ENCODE measurements at regions not wholly inside any gene's neighbourhood (a gene's known extent, or its start where the extent isn't known, plus 50 kb on each side); places are given as distances from the start of the nearest gene placed in this dataset.

DNA sequence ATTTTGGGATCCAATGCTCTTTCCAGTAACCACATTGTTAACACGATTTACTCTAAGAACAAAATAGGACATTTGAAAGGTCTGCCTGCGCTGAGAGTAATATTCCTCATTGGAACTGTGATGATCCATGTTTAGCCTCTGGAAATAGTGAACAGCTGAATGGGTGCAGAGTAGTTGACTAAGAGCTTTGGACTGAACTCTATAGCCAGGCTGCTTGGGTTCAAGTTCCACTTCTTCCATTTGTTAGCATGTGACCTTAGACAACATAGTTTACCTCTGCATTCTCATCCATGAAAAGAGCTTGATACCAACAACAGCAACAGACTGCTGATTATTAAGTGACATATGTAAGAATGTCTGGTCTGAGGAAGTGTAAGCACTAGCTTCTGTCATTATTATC lies 128.3 kb upstream of the MMADHC start:
- TF ChIP-seq CTCF (conservative IDR thresholded peaks at IDR 0.05; ENCODE audit: low read length): no peak
- no peak for TF ChIP-seq EZH2phosphoT487 (IDR thresholded peaks at IDR 0.05; ENCODE audit: borderline replicate concordance)

All from Loucy (cell line).